RWPE1 (cell line): ENCODE measurements at regions not wholly inside any gene's neighbourhood (a gene's known extent, or its start where the extent isn't known, plus 50 kb on each side); places are given as distances from the start of the nearest gene placed in this dataset.

Source experiments
- CTCF ChIA-PET: fragments of 350-600 bp; sonication (Branson Sonifier 250); formaldehyde crosslinking; extraction: SDS; loops from one replicate; lab custom pipeline; 2021; lab: Yijun Ruan, JAX
- POLR2A ChIA-PET: fragments of 400-600 bp; formaldehyde crosslinking; extraction: SDS; loops from one replicate; lab custom pipeline; 2020; ENCODE audit warnings: antibody characterized with exemption; ENCODE audit not compliant: low non-redundant PET; lab: Yijun Ruan, JAX
- DNase-seq: peaks from one replicate; pipeline ENCODE4 v3.0.0; 2012; ENCODE audit warnings: low spot score
- H3K27ac ChIP-seq: fragments of 450-650 bp; 2 replicates; pipeline ENCODE4 v1.5.1; 2017
- TF ChIP-seq, protein P1 (sequence below): fragments of 450-650 bp; conservative IDR thresholded peaks from 2 replicates; pipeline ENCODE4 v1.5.1; 2017; ENCODE audit warnings: low read depth, mild to moderate bottlenecking

DNA sequence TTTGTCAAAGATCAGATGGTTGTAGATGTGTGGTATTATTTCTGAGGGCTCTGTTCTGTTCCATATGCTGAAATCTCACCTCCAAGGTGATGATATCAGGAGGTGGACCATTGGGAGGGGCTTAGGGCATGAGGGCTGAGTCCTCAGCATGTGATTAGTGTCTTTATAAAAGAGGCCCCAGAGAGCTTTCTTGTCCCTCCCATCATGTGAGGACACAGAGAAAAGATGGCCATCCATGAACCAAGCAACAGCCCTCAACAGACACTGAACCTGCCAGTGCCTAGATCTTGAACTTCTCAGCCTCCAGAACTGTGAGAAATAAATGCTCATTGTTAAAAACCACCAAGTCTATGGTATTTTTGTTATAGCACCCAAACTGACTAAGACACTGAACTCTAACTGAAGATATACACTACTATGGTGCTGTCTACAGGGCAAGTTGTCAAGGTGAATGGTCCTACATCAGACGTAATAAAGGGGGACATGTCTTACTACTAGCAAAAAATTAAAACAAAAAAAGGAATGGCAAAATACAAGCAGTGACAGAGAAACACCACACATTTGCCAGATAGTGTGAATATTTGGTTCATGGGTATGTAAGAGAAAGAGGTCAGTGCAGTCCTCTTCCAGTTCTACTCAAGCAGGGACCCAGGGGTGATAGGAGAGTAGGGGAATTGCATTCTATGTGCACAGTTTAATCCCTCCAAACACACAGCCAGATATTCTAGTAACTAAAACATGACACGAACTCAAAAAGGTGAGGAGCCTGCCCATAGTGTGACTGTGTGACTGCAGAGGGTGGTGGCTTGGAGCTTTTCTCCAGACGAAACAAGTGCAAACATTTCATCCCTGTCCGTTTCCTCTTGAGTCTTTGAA is 164.4 kb upstream of the MYCN start:
- TF ChIP-seq, protein P1, sequence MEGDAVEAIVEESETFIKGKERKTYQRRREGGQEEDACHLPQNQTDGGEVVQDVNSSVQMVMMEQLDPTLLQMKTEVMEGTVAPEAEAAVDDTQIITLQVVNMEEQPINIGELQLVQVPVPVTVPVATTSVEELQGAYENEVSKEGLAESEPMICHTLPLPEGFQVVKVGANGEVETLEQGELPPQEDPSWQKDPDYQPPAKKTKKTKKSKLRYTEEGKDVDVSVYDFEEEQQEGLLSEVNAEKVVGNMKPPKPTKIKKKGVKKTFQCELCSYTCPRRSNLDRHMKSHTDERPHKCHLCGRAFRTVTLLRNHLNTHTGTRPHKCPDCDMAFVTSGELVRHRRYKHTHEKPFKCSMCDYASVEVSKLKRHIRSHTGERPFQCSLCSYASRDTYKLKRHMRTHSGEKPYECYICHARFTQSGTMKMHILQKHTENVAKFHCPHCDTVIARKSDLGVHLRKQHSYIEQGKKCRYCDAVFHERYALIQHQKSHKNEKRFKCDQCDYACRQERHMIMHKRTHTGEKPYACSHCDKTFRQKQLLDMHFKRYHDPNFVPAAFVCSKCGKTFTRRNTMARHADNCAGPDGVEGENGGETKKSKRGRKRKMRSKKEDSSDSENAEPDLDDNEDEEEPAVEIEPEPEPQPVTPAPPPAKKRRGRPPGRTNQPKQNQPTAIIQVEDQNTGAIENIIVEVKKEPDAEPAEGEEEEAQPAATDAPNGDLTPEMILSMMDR = no peak
- CTCF ChIA-PET = no interaction called here
- POLR2A ChIA-PET = no interaction called here
- DNase-seq = no peak
- H3K27ac ChIP-seq = no peak overlapping the region

DNA sequence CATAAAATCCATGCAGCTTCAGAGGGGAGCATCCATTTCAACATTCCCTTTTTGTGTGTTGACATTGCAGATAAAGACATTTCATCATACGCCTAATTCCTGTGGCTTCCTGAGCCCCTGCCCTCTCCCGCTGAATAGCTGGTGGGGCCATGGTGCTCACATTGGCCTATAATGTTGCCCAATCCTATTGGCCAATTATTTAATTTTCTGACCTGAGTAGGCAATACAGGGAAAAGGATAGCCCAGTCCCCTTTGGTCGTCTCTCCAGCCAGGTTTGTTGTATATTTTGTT is 163.8 kb upstream of the MYCN start:
- TF ChIP-seq, protein P1 = no peak
- ChIA-PET POLR2A (no interaction called here), CTCF (no interaction called here)
- H3K27ac ChIP-seq = no peak overlapping the region
- no peak for DNase-seq

DNA sequence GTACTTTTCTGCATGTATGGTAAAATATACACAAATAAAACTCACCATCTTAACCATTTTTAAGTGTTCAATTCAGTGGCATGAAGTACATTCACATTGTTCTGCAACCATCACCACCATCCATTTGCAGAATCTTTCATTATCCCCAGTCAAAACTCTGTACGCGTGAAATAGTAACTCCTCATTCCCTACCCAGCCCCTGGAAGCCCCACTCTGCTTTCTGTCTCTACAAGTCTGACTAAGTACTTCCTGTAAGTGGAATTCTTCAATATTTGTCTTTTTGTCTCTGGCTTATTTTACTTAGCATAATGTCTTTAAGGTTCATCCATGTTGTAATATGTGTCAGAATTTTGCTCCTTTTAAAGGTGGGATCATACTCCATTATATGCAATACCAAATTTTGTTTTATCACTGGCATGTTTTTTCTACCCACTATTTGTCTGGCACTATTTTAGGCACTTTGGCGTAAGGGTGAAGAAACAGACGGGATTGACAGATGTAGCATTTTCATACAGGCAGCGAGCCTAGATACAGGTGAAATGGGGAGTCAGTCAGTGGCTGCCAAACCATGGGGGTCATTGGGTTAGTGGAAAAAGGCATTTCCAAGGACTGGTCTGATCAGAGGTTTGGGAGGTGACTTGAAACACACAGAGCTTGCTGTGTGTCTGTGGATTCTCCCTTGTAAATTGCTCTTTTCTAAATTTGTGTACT is 163.2 kb upstream of the MYCN start:
- H3K27ac ChIP-seq = no peak overlapping the region
- ChIA-PET POLR2A (no interaction called here), CTCF (interaction anchor here (0.5 kb wide), 1 partner anchor 69 kb away, joined by 3 read pairs; no protein-coding TSS in a partner anchor)
- no peak for DNase-seq
- TF ChIP-seq, protein P1 = no peak

DNA sequence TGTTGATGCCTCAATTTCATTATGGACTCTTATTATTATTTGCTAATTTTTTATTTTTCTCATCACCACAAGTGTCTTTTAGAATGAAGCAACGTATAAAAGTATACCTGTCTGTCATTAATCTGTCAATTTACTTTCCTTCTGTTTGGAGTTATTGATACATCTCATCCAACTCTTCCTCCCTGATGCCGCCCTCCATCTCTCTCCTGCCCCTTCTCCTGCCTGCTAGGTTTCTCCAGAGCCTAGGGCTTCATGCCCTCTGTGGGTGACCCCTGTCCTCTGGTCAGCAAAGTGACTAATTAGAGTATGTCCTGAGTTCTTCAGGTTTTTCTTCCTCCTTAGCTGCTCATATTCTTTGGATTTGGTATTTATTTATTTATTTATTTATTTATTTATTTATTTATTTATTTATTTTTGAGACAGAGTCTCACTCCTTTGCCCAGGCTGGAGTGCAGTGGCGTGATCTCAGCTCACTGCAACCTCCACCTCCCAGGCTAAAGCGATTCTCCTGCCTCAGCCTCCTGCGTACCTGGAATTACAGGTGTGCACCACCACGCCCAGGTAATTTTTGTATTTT is 162.5 kb upstream of the MYCN start:
- CTCF ChIA-PET = interaction anchor here (0.5 kb wide), 1 partner anchor 68 kb away, joined by 3 read pairs; no protein-coding TSS in a partner anchor
- no peak overlapping the region for H3K27ac ChIP-seq
- TF ChIP-seq, protein P1 = no peak
- POLR2A ChIA-PET = no interaction called here
- no peak for DNase-seq

DNA sequence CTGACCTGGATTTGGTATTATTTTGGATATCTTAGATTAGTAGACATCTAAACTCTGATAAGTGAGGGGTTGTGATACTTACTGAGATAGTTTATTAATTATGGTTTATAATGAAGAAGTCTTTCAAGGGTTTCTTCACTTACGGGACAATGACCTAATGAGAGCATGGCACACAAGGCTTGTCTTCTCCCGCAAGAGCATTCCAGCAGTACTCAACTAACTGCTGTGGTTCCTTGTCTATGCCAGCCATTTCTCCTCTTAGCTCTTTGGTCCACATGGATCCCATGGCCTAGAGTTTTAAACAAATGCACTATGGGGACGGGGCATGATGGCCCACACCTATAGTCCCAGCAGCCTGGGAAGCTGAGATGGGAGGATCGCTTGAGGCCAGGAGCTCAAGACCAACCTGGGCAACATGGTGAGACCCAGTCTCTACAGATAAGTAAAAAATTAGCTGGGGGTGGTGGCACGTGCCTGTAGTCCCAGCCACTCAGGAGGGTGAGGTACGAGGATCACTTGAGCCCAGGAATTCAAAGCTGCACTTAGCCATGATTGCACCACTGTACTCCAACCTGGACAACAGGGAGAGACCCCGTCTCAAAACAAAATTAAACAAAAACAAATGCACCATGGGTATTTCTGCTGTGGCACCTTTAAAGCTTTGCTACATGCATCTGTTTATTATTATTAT is 161.7 kb upstream of the MYCN start:
- DNase-seq = no peak
- CTCF ChIA-PET = no interaction called here
- TF ChIP-seq, protein P1 = no peak
- H3K27ac ChIP-seq = no peak overlapping the region
- POLR2A ChIA-PET = no interaction called here

DNA sequence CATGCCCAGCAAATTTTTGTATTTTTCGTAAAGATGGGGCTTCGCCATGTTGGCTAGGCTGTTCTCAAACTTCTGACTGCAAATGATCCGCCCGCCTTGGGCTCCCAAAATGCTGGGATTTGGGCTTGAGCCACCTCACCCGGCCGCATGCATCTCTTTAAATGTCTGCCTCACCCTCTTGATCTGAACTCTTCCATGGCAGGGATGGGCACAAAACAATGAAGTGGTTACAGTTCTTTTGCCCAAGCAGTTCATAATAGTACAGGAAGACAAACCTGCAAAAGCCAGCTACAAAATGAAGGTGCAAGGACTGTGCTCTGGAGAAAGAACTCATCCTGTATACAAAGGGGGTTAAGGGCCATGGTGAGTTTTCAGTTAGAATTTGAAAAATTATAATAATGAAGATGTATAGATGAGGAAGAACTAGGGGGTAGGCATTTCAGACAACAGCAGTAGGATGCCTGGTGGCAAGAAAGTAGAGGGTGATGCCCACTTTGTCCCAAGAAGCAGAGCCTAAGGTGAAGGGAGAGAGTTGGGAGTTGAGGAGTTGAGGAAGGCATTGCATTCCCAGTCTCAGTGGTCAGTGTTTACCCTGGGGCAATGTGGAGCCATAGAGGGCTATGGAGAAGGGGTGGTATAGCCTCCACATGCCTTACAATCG is 160.8 kb upstream of the MYCN start:
- ChIA-PET CTCF (no interaction called here), POLR2A (no interaction called here)
- TF ChIP-seq, protein P1 = no peak
- no peak overlapping the region for H3K27ac ChIP-seq
- DNase-seq = no peak
